ENCODE measurements at regions not wholly inside any gene's neighbourhood (a gene's known extent, or its start where the extent isn't known, plus 50 kb on each side); places are given as distances from the start of the nearest gene placed in this dataset.

DNA sequence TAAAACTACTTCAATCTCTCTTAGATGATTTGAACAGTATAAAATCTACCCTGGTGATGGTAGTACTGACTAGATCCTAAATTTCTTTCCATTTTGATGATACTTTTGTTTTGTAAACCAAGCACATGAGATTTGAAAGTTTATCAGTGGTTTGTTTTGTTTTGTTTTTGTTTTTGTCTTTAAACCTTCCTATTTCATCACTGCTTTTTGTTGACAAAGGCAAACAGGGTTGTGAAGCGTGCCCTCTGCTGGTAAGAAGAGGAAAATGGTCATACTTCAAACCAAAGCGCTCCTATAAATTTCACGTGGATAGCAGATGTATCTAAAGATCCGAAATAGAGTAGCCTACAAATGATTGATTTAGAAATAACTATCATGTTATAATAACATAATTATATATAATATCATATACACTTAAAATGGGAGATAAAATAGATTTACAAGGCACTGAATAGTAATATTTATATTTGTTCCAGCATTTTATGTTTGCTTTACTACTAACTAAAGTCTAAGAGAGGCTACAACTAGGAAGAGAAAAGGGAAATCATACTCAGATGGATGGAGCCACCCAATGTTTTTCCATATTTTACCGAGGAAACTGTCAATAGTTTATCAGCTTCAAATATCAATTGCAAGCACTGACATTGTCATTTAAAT, 254.0 kb upstream of the USP15 start:
- TF ChIP-seq XRCC5 (IDR thresholded peaks at IDR 0.05; ENCODE audit: low read depth, low read length) (no peak), RBM25 (IDR thresholded peaks at IDR 0.05; ENCODE audit: low read depth, low read length, severe bottlenecking) (no peak), GATA2 (CRISPR knock-in tag; IDR thresholded peaks at IDR 0.05) (no peak), CTCF (IDR thresholded peaks at IDR 0.05 in 2 of 3, conservative IDR thresholded peaks at IDR 0.05 in 1 of 3; ENCODE audit: insufficient read depth in 2 of 3, low read depth in 1 of 3, low read length in 3 of 3) (peak; percentile 35 to 67 (median 63); a peak in 5 of 6 replicates), GTF2F1 (IDR thresholded peaks at IDR 0.05; ENCODE audit: low read depth, low read length) (no peak), ZFP1 (CRISPR knock-in tag; IDR thresholded peaks at IDR 0.05) (no peak), SAP30 (IDR thresholded peaks at IDR 0.05; ENCODE audit: borderline replicate concordance, insufficient read depth, low read depth, low read length, poor library complexity, severe bottlenecking) (no peak), HDAC6 (IDR thresholded peaks at IDR 0.05; ENCODE audit: low read depth, low read length) (no peak), NBN (IDR thresholded peaks at IDR 0.05; ENCODE audit: low read depth) (no peak), JUNB (CRISPR knock-in tag; conservative IDR thresholded peaks at IDR 0.05) (no peak), SMAD3 (CRISPR knock-in tag; conservative IDR thresholded peaks at IDR 0.05) (no peak), POLR2A (conservative IDR thresholded peaks at IDR 0.05) (no peak)
- TF ChIP-seq, protein P1, sequence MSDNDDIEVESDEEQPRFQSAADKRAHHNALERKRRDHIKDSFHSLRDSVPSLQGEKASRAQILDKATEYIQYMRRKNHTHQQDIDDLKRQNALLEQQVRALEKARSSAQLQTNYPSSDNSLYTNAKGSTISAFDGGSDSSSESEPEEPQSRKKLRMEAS (CRISPR knock-in tag; IDR thresholded peaks at IDR 0.05) = no peak
- TF ChIP-seq, protein P2, sequence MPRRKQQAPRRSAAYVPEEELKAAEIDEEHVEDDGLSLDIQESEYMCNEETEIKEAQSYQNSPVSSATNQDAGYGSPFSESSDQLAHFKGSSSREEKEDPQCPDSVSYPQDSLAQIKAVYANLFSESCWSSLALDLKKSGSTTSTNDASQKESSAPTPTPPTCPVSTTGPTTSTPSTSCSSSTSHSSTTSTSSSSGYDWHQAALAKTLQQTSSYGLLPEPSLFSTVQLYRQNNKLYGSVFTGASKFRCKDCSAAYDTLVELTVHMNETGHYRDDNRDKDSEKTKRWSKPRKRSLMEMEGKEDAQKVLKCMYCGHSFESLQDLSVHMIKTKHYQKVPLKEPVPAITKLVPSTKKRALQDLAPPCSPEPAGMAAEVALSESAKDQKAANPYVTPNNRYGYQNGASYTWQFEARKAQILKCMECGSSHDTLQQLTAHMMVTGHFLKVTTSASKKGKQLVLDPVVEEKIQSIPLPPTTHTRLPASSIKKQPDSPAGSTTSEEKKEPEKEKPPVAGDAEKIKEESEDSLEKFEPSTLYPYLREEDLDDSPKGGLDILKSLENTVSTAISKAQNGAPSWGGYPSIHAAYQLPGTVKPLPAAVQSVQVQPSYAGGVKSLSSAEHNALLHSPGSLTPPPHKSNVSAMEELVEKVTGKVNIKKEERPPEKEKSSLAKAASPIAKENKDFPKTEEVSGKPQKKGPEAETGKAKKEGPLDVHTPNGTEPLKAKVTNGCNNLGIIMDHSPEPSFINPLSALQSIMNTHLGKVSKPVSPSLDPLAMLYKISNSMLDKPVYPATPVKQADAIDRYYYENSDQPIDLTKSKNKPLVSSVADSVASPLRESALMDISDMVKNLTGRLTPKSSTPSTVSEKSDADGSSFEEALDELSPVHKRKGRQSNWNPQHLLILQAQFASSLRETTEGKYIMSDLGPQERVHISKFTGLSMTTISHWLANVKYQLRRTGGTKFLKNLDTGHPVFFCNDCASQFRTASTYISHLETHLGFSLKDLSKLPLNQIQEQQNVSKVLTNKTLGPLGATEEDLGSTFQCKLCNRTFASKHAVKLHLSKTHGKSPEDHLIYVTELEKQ (CRISPR knock-in tag; IDR thresholded peaks at IDR 0.05) = no peak

All from K562 (cell line).